ENCODE measurements at regions not wholly inside any gene's neighbourhood (a gene's known extent, or its start where the extent isn't known, plus 50 kb on each side); places are given as distances from the start of the nearest gene placed in this dataset.
"Not testable (repeated sequence)": the region's sequence is repeated elsewhere in the genome, so short reads cannot be mapped to it uniquely, and the experiment has no call there.

GRCh38 chr21:9005671-9006070 lies 1515.7 kb upstream of the TPTE start:
- not testable (repeated sequence) for TF ChIP-seq CTCF (IDR thresholded peaks at IDR 0.05; ENCODE audit: low read depth, low read length, missing input control); TAF1 (conservative IDR thresholded peaks at IDR 0.05); GABPA (IDR thresholded peaks at IDR 0.05 in 1 of 2, conservative IDR thresholded peaks at IDR 0.05 in 1 of 2); RAD21 (IDR thresholded peaks at IDR 0.05); YY1 (IDR thresholded peaks at IDR 0.05); MAX (IDR thresholded peaks at IDR 0.05); JUND (IDR thresholded peaks at IDR 0.05); FOXA1 (IDR thresholded peaks at IDR 0.05); NR2F2 (IDR thresholded peaks at IDR 0.05)
- TF ChIP-seq, protein P1, sequence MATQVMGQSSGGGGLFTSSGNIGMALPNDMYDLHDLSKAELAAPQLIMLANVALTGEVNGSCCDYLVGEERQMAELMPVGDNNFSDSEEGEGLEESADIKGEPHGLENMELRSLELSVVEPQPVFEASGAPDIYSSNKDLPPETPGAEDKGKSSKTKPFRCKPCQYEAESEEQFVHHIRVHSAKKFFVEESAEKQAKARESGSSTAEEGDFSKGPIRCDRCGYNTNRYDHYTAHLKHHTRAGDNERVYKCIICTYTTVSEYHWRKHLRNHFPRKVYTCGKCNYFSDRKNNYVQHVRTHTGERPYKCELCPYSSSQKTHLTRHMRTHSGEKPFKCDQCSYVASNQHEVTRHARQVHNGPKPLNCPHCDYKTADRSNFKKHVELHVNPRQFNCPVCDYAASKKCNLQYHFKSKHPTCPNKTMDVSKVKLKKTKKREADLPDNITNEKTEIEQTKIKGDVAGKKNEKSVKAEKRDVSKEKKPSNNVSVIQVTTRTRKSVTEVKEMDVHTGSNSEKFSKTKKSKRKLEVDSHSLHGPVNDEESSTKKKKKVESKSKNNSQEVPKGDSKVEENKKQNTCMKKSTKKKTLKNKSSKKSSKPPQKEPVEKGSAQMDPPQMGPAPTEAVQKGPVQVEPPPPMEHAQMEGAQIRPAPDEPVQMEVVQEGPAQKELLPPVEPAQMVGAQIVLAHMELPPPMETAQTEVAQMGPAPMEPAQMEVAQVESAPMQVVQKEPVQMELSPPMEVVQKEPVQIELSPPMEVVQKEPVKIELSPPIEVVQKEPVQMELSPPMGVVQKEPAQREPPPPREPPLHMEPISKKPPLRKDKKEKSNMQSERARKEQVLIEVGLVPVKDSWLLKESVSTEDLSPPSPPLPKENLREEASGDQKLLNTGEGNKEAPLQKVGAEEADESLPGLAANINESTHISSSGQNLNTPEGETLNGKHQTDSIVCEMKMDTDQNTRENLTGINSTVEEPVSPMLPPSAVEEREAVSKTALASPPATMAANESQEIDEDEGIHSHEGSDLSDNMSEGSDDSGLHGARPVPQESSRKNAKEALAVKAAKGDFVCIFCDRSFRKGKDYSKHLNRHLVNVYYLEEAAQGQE (IDR thresholded peaks at IDR 0.05) = not testable (repeated sequence)
